ENCODE measurements at regions not wholly inside any gene's neighbourhood (a gene's known extent, or its start where the extent isn't known, plus 50 kb on each side); places are given as distances from the start of the nearest gene placed in this dataset.

DNA sequence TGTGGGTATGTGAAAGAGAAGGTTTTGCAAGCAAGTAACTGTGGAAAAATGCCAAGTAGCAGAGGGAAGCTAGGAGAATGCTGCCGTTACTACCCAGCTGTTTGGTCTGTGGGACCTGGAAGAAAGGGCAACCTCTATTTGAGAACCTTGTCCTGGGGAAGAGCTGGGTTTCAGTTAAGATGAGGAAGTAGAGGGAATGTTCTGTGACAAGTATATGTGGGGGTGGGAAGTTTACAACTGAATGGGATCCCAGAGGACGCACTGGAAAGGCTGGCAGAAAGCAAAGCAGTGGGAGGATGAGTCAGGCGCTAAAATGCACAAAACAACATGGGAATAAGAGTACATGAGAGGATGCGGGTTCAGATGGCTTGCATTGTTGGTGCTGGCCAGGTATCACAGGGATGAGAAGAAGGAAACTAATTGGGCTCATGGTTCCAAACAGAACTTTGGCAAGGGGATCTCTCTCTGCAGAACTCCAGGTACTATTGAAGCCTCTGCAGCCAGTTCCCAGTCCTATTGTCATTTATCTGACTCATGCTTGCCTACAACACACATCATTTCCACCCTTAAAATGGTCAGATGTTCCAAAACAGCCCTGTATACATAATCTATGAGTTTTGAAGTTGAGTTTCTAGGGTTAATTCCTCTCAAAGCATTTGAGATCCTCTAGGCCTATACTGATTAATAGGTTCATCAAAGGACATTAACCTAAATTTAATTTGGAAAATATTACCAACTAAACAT, 88.5 kb upstream of the VAV3 start:
- no peak for DNase-seq
- WGBS, 5 donors, result 58 to 76% (median 63%) methylated on average over 4 of the region's 4 CpGs
- Histone ChIP-seq H3K27ac (peak overlapping the region in 3 of 8 donors; percentile 3 to 82 (median 22)), H3K4me3 (no peak overlapping the region), H3K36me3 (no peaks in the 10 kb centered on the region), H3K4me1 (peaks cover 25 to 100% (median 67%) of the 10 kb centered on the region in 6 donors), H3K27me3 (replicated peaks in 1 of 7) (no peaks in the 10 kb centered on the region), H3K9me3 (peaks cover 0 to 5% (median 0%) of the 10 kb centered on the region in 8 donors)
- intact Hi-C loops (cut with DNase I; ENCODE audit: low total_unique reads), result no loop called here
- TF ChIP-seq POLR2A (IDR thresholded peaks at IDR 0.05), result no peak
- TF ChIP-seq POLR2AphosphoS5 (IDR thresholded peaks at IDR 0.05), result no peak
- TF ChIP-seq, protein P1, sequence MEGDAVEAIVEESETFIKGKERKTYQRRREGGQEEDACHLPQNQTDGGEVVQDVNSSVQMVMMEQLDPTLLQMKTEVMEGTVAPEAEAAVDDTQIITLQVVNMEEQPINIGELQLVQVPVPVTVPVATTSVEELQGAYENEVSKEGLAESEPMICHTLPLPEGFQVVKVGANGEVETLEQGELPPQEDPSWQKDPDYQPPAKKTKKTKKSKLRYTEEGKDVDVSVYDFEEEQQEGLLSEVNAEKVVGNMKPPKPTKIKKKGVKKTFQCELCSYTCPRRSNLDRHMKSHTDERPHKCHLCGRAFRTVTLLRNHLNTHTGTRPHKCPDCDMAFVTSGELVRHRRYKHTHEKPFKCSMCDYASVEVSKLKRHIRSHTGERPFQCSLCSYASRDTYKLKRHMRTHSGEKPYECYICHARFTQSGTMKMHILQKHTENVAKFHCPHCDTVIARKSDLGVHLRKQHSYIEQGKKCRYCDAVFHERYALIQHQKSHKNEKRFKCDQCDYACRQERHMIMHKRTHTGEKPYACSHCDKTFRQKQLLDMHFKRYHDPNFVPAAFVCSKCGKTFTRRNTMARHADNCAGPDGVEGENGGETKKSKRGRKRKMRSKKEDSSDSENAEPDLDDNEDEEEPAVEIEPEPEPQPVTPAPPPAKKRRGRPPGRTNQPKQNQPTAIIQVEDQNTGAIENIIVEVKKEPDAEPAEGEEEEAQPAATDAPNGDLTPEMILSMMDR (IDR thresholded peaks at IDR 0.05 in 8 of 11, conservative IDR thresholded peaks at IDR 0.05 in 3 of 11), result no peak

- peaks cover 25 to 92% (median 56%) of the 10 kb centered on the region in 6 donors for H3K4me1 ChIP-seq
- no peak overlapping the region for H3K4me3 ChIP-seq
- intact Hi-C loops (cut with DNase I; ENCODE audit: low total_unique reads), result no loop called here
Observed at GRCh38 chr1:108051631-108052377, 86.8 kb upstream of the VAV3 start.

GRCh38 chr1:108050911-108051629, 86.1 kb upstream of the VAV3 start:
- DNase-seq, result no peak
- H3K4me3 ChIP-seq, result peak overlapping the region in 2 of 8 donors; percentile 6 to 17
- 14 to 25% (median 21%) methylated on average over 5 of the region's 5 CpGs for WGBS, 5 donors
- H3K27me3 ChIP-seq (replicated peaks in 1 of 7), result no peaks in the 10 kb centered on the region
- intact Hi-C loops (cut with DNase I; ENCODE audit: low total_unique reads), result no loop called here
- H3K27ac ChIP-seq, result peak overlapping the region; percentile 11 to 82 (median 74)
- TF ChIP-seq, protein P1 (IDR thresholded peaks at IDR 0.05 in 8 of 11, conservative IDR thresholded peaks at IDR 0.05 in 3 of 11), result no peak
- H3K4me1 ChIP-seq, result peaks cover 25 to 87% (median 56%) of the 10 kb centered on the region in 6 donors
- peaks cover 0 to 6% (median 0%) of the 10 kb centered on the region in 8 donors for H3K9me3 ChIP-seq
- no peaks in the 10 kb centered on the region for H3K36me3 ChIP-seq

More at GRCh38 chr1:108051631-108052377, 86.8 kb upstream of the VAV3 start:
- 47 to 59% (median 53%) methylated on average over 8 of the region's 8 CpGs for WGBS, 5 donors
- TF ChIP-seq POLR2A (IDR thresholded peaks at IDR 0.05) (no peak), POLR2AphosphoS5 (IDR thresholded peaks at IDR 0.05) (no peak)
- TF ChIP-seq, protein P1 (IDR thresholded peaks at IDR 0.05 in 8 of 11, conservative IDR thresholded peaks at IDR 0.05 in 3 of 11), result no peak
- H3K27ac ChIP-seq, result peak overlapping the region in 7 of 8 donors; percentile 10 to 82 (median 73)
- no peaks in the 10 kb centered on the region for H3K27me3 ChIP-seq (replicated peaks in 1 of 7)
- peaks cover 0 to 6% (median 0%) of the 10 kb centered on the region in 8 donors for H3K9me3 ChIP-seq
- DNase-seq, result no peak
- no peaks in the 10 kb centered on the region for H3K36me3 ChIP-seq
